Activated T-cell treated with anti-CD3 and anti-CD28 coated beads, Interleukin-2, amount 50 U/mL, for 4 hours (primary cell): ENCODE measurements at regions not wholly inside any gene's neighbourhood (a gene's known extent, or its start where the extent isn't known, plus 50 kb on each side); places are given as distances from the start of the nearest gene placed in this dataset.

Source experiments
- ATAC-seq, 2 donors: fragments of 200-7000 bp; cut with Tn5 transposase; one replicate each; pipeline ENCODE4 v1.10.0; 2021
- DNase-seq: peaks from one replicate; pipeline ENCODE4 v3.0.0-alpha.2; 2020
- H3K27me3 Mint-ChIP-seq: one replicate; pipeline ENCODE4 v1.8.0; 2021; ENCODE audit warnings: low read depth, mixed read lengths
- H3K36me3 Mint-ChIP-seq: one replicate; pipeline ENCODE4 v1.8.0; 2022; ENCODE audit warnings: mixed read lengths; ENCODE audit not compliant: insufficient read depth
- H3K4me1 Mint-ChIP-seq: one replicate; pipeline ENCODE4 v1.8.0; 2021; ENCODE audit warnings: low read depth, mixed read lengths
- H3K4me3 Mint-ChIP-seq: one replicate; pipeline ENCODE4 v1.8.0; 2021; ENCODE audit warnings: mild to moderate bottlenecking, moderate library complexity, mixed read lengths
- H3K9me3 Mint-ChIP-seq: one replicate; pipeline ENCODE4 v1.8.0; 2021; ENCODE audit warnings: mixed read lengths

- H3K4me1 Mint-ChIP-seq: no peaks in the 10 kb centered on the region
- no peak for ATAC-seq
- H3K4me3 Mint-ChIP-seq: no peak overlapping the region
- H3K9me3 Mint-ChIP-seq: no peaks in the 10 kb centered on the region
- H3K27me3 Mint-ChIP-seq: no peaks in the 10 kb centered on the region
- no peaks in the 10 kb centered on the region for H3K36me3 Mint-ChIP-seq
- DNase-seq: no peak
These were observed 230.5 kb downstream of the NSG2 start for GRCh38 chr5:174275959-174276358.

- no peaks in the 10 kb centered on the region for H3K9me3 Mint-ChIP-seq
- peaks cover 2% of the 10 kb centered on the region for H3K27me3 Mint-ChIP-seq
- H3K36me3 Mint-ChIP-seq: no peaks in the 10 kb centered on the region
- no peaks in the 10 kb centered on the region for H3K4me1 Mint-ChIP-seq
- DNase-seq (no peak), ATAC-seq (no peak)
- H3K4me3 Mint-ChIP-seq: no peak overlapping the region
These were observed 235.7 kb downstream of the NSG2 start for GRCh38 chr5:174281089-174281760.

DNA sequence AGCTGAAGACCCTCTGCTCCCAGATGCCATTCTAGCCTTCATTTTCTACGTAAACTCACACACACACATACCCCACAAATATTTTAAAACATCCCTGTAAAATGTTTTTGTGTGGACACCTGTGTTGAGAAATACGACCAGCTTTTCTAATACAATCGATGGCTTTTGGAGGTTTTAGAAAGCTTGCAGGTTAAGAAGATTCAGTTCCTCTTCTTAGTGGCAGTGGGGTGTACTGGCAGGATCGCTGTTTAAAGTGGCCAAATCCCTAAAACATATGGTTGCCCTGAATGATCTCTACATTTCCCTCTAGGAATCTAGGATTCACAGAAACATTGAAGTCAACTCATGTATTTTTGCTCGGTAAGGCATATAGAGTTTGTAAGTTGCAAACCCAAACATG, 236.3 kb downstream of the NSG2 start:
- Mint-ChIP-seq H3K4me3 (no peak overlapping the region), H3K36me3 (no peaks in the 10 kb centered on the region), H3K9me3 (no peaks in the 10 kb centered on the region), H3K4me1 (no peaks in the 10 kb centered on the region), H3K27me3 (peaks cover 2% of the 10 kb centered on the region)
- DNase-seq: no peak
- no peak for ATAC-seq

DNA sequence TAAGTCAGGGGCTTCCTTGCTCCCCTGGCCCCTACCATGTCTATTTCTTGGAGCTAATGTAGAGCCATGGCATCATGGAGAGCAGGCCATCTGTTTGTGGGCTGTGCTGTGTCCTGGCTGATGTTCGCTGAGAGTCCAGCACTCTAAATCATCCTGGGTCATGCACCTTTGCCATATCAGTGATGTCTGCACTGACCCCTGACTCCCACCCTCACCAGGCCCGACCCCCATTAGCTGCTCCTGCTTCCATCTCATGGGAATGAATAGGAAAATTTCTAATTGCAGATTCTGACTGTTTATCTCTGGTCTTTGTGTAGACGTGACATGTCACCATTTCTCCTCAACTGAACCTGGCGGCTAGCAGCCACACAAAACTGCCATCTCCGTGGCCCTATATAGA, 236.9 kb downstream of the NSG2 start:
- no peak for ATAC-seq
- H3K36me3 Mint-ChIP-seq: no peaks in the 10 kb centered on the region
- H3K4me3 Mint-ChIP-seq: no peak overlapping the region
- peaks cover 2% of the 10 kb centered on the region for H3K27me3 Mint-ChIP-seq
- no peaks in the 10 kb centered on the region for H3K9me3 Mint-ChIP-seq
- no peaks in the 10 kb centered on the region for H3K4me1 Mint-ChIP-seq
- DNase-seq: no peak

DNA sequence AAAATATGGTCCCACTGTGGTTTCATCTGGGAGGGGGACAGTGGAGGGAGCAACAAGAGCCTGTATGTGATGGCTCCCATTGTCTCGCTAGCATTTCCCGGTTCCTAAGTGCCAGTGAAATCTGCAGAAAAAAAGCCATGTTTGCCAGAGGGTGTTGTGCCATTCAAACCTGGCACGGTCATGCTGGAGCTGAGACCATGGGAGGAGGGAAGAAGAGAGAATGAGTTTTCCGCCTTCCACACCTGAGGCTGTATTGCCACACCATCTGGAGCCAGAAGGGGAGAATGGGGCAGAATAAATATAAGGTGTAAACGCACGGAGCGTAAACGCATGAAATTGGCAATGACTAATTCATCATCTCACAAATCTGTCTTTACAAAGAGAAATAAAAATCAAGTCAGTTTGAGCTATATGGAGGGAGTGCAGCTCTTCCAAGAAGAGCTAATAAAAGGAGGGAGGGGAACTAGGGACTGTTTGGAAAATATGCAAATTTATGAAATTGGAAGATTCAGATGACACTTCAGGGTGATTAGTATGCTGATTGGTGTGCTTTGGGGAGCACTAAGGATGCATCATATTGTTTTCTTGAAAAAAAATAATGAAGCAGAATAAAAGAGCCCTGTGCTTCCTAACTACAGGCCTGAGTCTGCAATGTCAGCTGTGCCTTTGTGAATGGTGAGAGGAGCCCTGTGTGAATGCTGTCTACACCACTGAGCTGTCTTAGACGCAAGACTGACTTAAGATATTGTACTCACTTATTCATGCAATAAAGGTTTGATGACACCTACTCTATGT, 237.9 kb downstream of the NSG2 start:
- Mint-ChIP-seq H3K4me3 (no peak overlapping the region), H3K36me3 (no peaks in the 10 kb centered on the region), H3K4me1 (no peaks in the 10 kb centered on the region), H3K9me3 (no peaks in the 10 kb centered on the region), H3K27me3 (peaks cover 2% of the 10 kb centered on the region)
- ATAC-seq (no peak), DNase-seq (no peak)

DNA sequence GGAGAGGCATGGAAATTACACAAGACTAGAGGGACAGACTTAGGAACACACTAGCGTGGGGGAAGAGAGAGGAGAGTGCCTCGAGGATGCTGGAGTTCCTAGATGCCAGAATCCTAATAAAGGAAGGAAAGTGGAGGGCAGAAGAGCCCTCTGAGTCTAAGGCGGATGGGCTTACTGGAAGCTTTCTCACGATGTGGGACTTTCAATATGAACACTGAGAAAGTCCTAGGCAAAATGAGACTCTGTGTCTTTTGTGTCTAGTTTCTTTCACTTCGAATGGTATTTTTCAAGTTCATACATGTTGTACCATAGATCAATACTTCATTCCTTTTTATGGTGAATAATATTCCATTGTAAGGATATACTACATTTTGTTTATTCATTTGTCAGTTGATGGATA, 239.4 kb downstream of the NSG2 start:
- H3K4me1 Mint-ChIP-seq: no peaks in the 10 kb centered on the region
- H3K27me3 Mint-ChIP-seq: peaks cover 2% of the 10 kb centered on the region
- H3K9me3 Mint-ChIP-seq: no peaks in the 10 kb centered on the region
- H3K4me3 Mint-ChIP-seq: no peak overlapping the region
- no peaks in the 10 kb centered on the region for H3K36me3 Mint-ChIP-seq
- DNase-seq: no peak
- ATAC-seq: no peak

DNA sequence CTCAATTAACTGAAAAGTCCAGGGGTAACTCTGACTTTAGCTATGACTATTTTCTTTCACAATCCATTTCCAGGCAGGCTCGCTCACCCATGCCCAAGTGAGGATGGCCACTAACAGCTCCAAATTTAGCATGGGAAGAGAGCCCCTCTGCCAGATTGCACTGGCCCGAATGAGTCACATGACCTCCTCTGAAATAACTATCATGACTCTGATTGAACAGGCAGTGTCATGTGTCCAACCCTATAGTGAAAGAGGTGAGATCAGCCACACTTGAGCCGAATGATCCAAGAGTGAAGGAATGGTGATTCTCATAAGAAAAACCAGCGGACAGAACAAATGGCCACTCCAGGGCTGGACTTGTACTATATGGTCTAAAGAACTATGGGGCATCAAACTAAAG, 242.3 kb downstream of the NSG2 start:
- no peak for DNase-seq
- Mint-ChIP-seq H3K4me1 (no peaks in the 10 kb centered on the region), H3K4me3 (no peak overlapping the region), H3K27me3 (peaks cover 2% of the 10 kb centered on the region), H3K36me3 (no peaks in the 10 kb centered on the region), H3K9me3 (peaks cover 6% of the 10 kb centered on the region)
- no peak for ATAC-seq

DNA sequence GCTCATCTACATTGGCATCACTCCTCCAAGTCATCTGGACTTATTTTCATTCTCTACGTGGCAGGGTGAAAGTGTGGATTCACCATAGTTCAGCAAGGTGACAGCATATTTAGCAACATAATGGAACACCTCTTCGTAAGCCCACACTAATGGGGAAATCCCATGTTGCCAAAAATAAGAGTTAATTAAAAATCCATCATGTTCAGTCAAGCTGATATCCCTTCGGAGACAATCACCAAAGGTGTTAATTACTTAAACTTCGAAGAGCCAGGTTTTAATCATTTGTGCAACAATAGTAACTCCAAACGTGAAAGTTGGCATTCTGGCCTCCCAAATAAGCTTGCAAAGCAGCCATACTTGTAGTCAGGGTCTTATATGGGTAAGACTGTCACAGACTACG, 242.9 kb downstream of the NSG2 start:
- no peak for ATAC-seq

DNA sequence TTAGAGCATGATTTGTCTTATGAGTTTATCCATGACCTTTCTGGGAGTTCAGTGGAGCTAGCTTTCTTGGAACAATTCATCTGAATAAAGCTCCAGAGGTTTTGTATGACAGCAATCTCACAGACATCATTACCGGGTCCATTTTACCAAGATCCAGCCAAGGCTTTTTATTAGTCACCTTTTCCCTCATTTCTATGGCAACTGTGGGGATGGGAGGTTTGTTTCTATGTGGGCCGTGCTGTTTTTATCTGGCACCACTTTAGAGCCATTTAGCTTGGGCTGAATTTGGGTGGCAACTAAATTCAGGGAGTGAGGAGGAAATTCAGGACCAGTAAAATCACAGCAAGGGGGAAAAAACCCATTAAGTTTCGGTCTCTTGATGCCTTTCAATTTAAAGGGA, 245.7 kb downstream of the NSG2 start:
- peaks cover 5% of the 10 kb centered on the region for H3K27me3 Mint-ChIP-seq
- peaks cover 10% of the 10 kb centered on the region for H3K9me3 Mint-ChIP-seq
- H3K36me3 Mint-ChIP-seq: no peaks in the 10 kb centered on the region
- DNase-seq (no peak), ATAC-seq (no peak)
- H3K4me3 Mint-ChIP-seq: no peak overlapping the region
- H3K4me1 Mint-ChIP-seq: no peaks in the 10 kb centered on the region

More for the DNA sequence above, 242.9 kb downstream of the NSG2 start:
- H3K27me3 Mint-ChIP-seq: peaks cover 2% of the 10 kb centered on the region
- H3K4me3 Mint-ChIP-seq: no peak overlapping the region
- H3K36me3 Mint-ChIP-seq: no peaks in the 10 kb centered on the region
- no peaks in the 10 kb centered on the region for H3K4me1 Mint-ChIP-seq
- peaks cover 6% of the 10 kb centered on the region for H3K9me3 Mint-ChIP-seq
- DNase-seq: no peak

DNA sequence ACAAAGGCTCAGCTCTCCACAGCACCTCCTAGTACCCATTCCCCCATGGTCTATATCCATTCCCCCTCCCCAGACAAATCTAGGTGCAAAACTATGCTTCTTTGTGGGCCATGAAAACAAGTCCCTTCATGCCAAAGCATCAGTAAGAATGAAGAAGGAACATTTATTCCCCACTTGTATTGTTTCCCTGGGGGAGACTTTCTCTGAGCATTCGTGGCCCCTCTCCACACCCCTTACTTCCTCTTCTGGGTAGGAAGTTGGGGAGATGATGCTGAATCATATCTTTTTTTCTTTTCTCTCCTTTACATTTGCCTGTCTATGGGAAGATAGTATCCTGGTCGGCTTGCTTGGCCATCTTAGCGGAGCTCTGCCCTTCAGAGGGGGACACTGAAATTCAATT, 246.8 kb downstream of the NSG2 start:
- no peak for ATAC-seq
- no peaks in the 10 kb centered on the region for H3K36me3 Mint-ChIP-seq
- peaks cover 10% of the 10 kb centered on the region for H3K9me3 Mint-ChIP-seq
- H3K4me3 Mint-ChIP-seq: no peak overlapping the region
- H3K27me3 Mint-ChIP-seq: peaks cover 5% of the 10 kb centered on the region
- H3K4me1 Mint-ChIP-seq: no peaks in the 10 kb centered on the region
- DNase-seq: no peak

DNA sequence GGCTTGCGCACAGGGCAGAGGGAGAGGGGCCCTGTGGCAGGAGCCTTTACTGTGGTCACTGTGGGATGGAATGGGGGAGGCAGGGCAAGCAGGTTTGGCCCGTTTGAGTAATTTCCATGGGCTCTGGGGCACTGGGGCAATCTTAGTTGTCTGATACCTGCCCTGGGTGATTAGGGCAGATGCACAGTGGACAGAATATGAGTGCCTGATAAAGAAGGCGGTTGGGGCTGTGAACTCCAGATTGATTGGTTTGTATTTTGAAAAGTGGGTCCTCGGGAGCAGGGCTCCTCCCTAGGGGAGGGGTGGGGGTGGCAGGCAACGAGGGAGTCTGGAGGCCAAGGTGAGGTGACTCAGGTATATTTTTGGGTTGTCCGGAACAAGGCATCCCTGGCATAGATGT, 247.5 kb downstream of the NSG2 start:
- H3K9me3 Mint-ChIP-seq: peaks cover 11% of the 10 kb centered on the region
- H3K4me1 Mint-ChIP-seq: no peaks in the 10 kb centered on the region
- no peak for ATAC-seq
- no peak overlapping the region for H3K4me3 Mint-ChIP-seq
- DNase-seq: no peak
- no peaks in the 10 kb centered on the region for H3K36me3 Mint-ChIP-seq
- H3K27me3 Mint-ChIP-seq: peaks cover 5% of the 10 kb centered on the region

- Mint-ChIP-seq H3K27me3 (peaks cover 5% of the 10 kb centered on the region), H3K9me3 (peaks cover 16% of the 10 kb centered on the region), H3K4me1 (no peaks in the 10 kb centered on the region), H3K36me3 (no peaks in the 10 kb centered on the region), H3K4me3 (no peak overlapping the region)
- ATAC-seq (no peak), DNase-seq (no peak)
These were observed 248.0 kb downstream of the NSG2 start for GRCh38 chr5:174293481-174293880.

DNA sequence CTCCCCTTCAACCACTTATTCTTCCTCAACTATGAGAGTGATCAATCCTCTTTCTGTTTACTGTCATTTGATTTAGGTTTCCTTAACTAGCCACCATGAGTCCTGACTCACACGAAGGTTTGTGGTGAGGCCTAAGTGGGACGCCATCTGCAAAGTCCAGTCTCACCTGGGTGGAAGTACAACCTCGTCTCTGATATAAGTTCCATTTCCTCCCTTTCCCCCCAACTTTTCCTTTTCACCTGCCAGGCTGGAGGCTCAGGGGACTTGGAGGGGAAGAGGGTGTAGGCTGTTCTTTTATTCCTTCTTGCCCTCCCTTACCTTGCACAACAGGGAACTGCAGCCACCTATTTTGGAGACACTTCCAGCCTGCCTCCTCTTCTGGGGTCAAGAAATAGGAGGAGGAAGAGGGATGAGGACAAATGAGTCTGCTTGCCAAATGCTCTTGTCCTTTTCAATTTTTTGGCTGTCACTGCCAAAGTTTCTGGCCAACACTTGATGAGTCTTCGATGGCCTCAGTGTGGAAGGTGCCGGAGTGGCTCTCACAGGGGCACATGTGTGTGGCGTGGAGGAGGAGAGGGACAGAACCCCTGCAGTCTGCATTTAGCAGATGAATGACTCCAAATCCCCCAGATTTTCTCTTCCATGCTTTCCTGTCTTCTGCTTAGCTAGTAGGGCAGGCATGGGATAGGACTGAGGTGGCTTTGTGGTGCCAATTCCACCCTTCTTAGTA, 249.6 kb downstream of the NSG2 start:
- H3K36me3 Mint-ChIP-seq: no peaks in the 10 kb centered on the region
- H3K27me3 Mint-ChIP-seq: peaks cover 8% of the 10 kb centered on the region
- no peak for ATAC-seq

GRCh38 chr5:174295702-174296436, 250.4 kb downstream of the NSG2 start:
- no peak for DNase-seq
- peaks cover 16% of the 10 kb centered on the region for H3K9me3 Mint-ChIP-seq
- no peaks in the 10 kb centered on the region for H3K4me1 Mint-ChIP-seq
- no peak overlapping the region for H3K4me3 Mint-ChIP-seq
- peaks cover 6% of the 10 kb centered on the region for H3K27me3 Mint-ChIP-seq
- ATAC-seq: no peak
- H3K36me3 Mint-ChIP-seq: no peaks in the 10 kb centered on the region

More for the DNA sequence above, 249.6 kb downstream of the NSG2 start:
- Mint-ChIP-seq H3K4me1 (no peaks in the 10 kb centered on the region), H3K4me3 (no peak overlapping the region), H3K9me3 (peaks cover 22% of the 10 kb centered on the region)
- DNase-seq: no peak
